ENCODE measurements at regions not wholly inside any gene's neighbourhood (a gene's known extent, or its start where the extent isn't known, plus 50 kb on each side); places are given as distances from the start of the nearest gene placed in this dataset.
"Not testable (repeated sequence)": the region's sequence is repeated elsewhere in the genome, so short reads cannot be mapped to it uniquely, and the experiment has no call there.

GRCh38 chr13:71213252-71213821 is 653.7 kb downstream of the DACH1 start:
- DNase-seq = no peak

DNA sequence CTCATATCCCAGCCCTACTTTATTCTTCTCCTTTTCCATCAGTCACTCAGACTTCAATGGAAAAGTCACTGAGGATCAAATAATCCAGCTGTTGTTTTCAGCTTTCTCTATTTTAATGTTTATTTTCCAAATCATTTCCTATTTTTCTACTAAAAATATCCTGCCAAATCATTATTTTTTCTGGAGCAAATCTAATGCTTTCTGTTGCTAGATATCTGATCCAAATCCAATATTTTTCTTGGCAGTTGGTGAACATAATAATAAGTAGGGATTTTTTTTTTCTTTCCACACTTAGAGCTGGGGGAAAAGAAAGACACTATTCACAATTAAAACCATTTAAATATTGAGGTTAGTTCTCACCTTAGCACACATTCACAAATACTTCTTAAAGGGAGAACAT is 656.1 kb downstream of the DACH1 start:
- DNase-seq = no peak

DNA sequence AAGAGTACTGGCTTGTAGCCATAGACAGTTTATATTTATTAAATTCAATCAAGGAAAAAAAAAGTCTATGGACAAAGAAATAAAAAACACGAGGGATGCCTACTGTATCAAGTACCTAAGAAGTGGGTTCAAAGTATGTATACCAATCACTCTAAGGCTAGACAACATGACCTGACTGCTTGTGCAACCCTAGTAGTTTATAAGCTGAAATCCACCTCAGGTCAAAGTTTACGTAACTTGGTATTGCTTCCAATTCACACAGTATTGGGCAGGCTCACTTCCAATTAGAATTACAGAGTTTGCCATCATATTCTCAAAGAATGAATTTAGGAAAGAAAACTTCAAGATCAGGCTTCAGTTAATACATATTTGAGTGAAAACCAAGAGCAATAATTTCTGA is 657.8 kb downstream of the DACH1 start:
- no peak for DNase-seq

DNA sequence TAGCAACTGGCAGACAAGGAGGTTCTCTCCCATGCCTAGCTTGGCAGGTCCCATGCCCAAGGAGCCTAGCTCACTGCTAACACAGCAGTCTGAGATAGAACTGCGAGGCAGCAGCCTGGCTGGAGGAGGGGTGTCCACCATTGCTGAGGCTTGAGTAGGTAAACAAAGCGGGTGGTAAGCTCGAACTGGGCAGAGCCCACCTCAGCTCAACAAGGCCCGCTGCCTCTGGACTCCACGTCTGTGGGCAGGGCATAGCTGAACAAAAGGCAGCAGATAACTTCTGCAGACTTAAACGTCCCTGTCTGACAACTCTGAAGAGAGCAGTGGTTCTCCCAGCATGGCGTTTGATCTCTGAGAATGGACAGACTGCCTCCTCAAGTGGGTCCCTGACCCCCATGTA is 682.4 kb downstream of the DACH1 start:
- not testable (repeated sequence) for DNase-seq

DNA sequence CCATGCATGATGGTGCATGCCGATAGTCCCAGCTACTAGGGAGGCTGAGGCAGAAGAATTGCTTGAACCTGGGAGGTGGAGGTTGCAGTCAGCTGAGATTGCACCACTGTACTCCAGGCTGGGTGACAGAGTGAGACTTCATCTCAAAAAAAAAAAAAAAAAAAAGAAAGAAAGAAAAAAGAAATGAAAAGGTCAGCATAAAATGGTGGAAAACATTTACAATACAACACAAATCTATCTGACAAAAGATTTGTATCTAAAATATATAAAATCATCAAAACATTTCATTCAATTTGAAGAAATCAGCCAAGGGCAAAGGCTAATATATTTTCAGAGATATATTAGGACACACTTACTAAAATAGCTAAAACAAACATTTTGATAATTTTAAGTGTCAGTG is 683.7 kb downstream of the DACH1 start:
- DNase-seq = not testable (repeated sequence)

- DNase-seq = no peak
Observed at GRCh38 chr13:71171740-71172139, 695.3 kb downstream of the DACH1 start.

DNA sequence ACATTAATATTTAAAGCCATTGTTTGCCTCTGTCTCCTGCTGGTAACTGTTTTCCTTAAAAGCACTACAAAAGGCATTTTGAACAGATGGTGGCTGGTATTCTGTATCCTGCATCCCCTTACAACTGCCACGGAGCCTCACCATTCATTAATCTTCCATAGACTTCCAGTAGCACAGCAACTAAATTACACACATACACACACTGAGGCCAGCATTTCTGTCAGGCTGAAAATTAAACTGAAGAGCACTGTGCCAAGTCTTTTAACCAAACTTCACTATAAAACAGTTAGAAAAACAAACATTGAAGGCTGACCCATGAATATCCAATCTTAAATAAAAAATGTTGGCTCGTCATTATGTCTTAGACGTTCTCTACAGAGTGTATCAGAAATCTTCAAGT is 697.8 kb downstream of the DACH1 start:
- DNase-seq = no peak

- DNase-seq = no peak
Observed at GRCh38 chr13:71156550-71156949, 710.5 kb downstream of the DACH1 start.

DNA sequence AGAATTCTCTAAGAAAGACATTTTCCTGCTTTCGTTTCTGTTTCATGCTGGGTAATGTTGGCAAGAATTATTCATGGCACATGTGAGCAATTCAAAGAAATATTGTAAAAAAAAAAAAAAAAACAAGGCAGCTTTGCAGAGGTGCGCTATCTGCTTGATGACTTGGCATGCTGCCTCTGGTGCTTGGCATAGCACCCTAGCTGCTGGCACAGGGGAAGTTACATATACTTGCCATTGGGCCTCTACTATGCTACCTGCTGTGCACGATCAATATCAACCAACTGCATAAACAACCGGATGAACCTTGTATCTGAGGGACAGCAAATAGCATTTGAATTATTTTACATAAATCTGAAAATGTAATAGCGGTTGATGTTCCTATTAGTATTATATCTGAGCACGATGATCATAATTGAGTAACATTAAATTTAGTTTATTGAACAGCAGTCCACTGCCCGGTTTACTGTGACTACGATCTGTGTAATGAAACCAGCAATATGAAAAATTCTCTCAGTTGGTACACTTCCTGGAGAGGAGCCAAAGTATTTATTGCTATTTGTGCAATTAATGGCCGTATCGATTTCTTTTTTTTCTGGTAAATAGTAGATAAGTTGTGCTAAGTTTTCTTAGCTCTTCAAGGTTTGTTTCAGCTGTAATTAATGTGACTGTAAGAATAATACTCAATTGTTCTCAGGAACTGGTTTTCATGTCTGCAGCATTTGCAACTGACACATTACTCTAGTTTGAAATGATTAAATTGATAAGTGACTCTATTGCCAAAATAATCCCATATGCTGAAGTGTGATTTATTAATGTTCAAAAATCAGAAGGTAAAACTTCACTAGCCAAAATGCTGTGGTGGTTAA is 717.3 kb downstream of the DACH1 start:
- DNase-seq = no peak

GRCh38 chr13:71149046-71149445 is 718.0 kb downstream of the DACH1 start:
- DNase-seq = peak; percentile 58 to 68

- DNase-seq = peak; percentile 26 to 51
Observed at GRCh38 chr13:71148396-71148795, 718.6 kb downstream of the DACH1 start.

- DNase-seq = no peak
Observed at GRCh38 chr13:71144883-71145282, 722.1 kb downstream of the DACH1 start.

GRCh38 chr13:71137101-71137500 is 729.9 kb downstream of the DACH1 start:
- no peak for DNase-seq

DNA sequence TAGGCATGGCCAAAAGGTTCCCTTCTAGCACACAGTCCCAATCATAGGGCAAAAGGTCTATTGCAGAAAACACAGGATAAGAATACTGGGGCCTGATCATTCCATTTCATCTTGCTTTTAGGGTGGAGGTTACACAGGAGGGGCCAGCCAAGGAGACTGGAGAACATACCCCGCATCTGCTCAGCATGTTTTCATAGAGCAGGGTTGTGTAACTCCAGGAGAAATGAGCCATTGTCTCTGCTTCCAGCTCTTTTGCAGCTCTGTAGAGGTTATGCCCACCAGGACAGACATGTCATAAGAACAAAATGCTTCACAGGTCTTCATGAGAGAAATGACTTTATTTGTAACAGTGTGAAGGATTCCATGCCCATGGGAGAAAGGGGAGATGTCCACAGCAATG is 742.8 kb downstream of the DACH1 start:
- no peak for DNase-seq

DNA sequence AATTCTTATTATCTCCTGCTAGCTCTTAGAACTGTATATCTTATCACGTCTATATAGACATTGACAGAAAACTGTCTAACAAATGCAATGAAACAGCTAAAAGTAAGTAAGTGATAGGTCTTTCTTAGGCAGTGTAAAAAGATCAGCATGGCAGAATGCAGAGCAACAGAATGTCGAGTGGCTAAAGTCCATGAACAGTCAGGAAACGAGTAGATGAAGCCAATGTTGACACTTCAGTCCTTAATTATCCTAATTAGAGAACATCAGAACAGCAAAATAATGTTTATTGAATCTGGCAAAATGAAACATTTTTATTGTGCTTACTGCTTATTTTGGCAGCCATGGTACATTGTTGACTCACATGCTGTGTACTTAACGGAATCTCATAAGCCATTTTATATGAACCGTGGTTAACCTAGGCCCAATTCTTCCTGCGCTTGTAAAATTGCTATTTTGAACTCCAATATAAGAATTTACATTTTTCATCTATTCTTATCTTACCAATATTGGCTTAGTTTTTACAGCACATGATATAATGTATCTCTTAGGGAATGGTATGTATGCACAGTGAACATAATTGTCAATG is 748.1 kb downstream of the DACH1 start:
- peak in 1 of 2 experiments; percentile 18 for DNase-seq

DNA sequence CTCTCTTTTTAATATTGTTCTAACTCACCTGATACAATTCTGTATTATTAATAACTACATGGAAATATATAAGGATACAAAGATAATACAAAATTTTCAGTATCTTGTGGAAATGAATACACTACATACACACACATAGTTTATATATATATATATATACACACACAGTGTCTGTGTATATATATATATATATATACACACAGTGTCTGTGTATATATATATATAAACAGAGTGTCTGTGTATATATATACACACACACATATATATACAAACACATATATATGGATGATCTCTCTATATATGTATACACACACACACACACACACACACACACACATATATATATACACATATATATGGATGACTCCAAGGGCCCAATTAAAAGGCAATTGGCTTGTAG is 749.1 kb downstream of the DACH1 start:
- no peak for DNase-seq

GRCh38 chr13:71115301-71115700 is 751.7 kb downstream of the DACH1 start:
- no peak for DNase-seq

- no peak for DNase-seq
Observed at GRCh38 chr13:71096421-71096820, 770.6 kb downstream of the DACH1 start.

- peak in 1 of 2 experiments; percentile 24 for DNase-seq
Observed at GRCh38 chr13:71090990-71091389, 776.0 kb downstream of the DACH1 start.

GRCh38 chr13:71089056-71089455 is 777.9 kb downstream of the DACH1 start:
- DNase-seq = no peak

DNA sequence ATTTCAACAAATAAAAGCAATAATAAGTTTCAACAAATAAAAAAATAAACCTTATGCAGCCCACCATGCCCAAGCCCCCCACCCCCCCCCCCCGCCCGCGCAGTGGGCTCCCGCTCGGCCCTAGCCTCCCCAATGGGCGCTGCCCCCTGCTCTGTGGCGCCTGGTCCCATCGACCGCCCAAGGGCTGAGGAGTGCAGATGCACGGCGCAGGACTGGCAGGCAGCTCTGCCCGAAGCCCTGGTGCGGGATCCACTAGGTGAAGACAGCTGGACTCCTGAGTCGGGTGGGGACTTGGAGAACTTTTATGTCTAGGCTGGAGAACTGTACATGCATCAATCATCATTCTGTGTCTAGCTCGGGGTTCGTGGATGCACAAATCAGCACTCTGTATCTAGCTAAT is 779.6 kb downstream of the DACH1 start:
- no peak for DNase-seq

DNA sequence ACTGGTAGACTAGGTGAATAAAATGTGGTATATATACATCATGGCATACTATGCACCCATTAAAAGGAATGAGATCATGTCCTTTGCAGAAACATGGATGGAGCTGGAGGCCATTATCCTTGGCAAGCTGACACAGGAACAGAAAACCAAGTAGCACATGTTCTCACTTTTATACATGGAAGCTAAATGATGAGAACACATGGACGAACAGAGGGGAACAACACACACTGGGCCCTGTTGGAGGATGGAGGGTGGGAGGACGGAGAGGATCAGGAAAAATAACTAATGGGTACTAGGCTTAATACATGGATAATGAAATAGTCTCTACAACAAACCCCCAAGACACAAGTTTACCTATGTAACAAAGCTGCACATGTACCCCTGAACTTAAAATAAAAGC is 780.0 kb downstream of the DACH1 start:
- DNase-seq = no peak

GRCh38 chr13:71082631-71083030 is 784.4 kb downstream of the DACH1 start:
- DNase-seq = no peak

- no peak for DNase-seq
Observed at GRCh38 chr13:71079638-71080037, 787.4 kb downstream of the DACH1 start.

All from NCI-H1930 (cell line).